ENCODE measurements at regions not wholly inside any gene's neighbourhood (a gene's known extent, or its start where the extent isn't known, plus 50 kb on each side); places are given as distances from the start of the nearest gene placed in this dataset.

DNA sequence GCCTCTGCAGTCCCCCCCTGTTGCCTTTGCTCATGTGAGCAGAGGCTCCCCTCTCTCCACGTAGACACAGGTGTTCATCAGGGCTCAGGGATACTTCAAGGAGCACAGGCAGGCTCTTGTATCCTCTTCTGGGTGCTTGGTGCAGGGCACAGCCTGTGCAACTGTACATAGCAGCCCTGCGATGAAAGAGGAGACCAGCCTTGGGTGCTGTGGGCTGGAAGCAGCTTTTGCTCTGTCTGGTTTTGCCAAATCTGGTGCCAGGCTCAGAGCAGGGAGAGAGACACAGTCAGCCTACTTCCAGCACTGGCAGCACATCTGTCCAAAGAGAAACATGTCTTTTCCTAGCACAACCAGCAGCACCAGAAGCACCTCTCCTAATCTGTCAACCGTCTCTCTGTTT lies 132.1 kb downstream of the ETS2 start:
- TF ChIP-seq, protein P1, sequence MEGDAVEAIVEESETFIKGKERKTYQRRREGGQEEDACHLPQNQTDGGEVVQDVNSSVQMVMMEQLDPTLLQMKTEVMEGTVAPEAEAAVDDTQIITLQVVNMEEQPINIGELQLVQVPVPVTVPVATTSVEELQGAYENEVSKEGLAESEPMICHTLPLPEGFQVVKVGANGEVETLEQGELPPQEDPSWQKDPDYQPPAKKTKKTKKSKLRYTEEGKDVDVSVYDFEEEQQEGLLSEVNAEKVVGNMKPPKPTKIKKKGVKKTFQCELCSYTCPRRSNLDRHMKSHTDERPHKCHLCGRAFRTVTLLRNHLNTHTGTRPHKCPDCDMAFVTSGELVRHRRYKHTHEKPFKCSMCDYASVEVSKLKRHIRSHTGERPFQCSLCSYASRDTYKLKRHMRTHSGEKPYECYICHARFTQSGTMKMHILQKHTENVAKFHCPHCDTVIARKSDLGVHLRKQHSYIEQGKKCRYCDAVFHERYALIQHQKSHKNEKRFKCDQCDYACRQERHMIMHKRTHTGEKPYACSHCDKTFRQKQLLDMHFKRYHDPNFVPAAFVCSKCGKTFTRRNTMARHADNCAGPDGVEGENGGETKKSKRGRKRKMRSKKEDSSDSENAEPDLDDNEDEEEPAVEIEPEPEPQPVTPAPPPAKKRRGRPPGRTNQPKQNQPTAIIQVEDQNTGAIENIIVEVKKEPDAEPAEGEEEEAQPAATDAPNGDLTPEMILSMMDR (conservative IDR thresholded peaks at IDR 0.05; ENCODE audit: low read depth, low read length) = no peak
- TF ChIP-seq, protein P2, sequence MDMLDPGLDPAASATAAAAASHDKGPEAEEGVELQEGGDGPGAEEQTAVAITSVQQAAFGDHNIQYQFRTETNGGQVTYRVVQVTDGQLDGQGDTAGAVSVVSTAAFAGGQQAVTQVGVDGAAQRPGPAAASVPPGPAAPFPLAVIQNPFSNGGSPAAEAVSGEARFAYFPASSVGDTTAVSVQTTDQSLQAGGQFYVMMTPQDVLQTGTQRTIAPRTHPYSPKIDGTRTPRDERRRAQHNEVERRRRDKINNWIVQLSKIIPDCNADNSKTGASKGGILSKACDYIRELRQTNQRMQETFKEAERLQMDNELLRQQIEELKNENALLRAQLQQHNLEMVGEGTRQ (IDR thresholded peaks at IDR 0.05; ENCODE audit: low read depth, low read length) = no peak
- TF ChIP-seq BHLHE40 (IDR thresholded peaks at IDR 0.05; ENCODE audit: low read depth, low read length) (no peak), POLR2A (IDR thresholded peaks at IDR 0.05; ENCODE audit: low read depth, low read length) (no peak), CEBPB (IDR thresholded peaks at IDR 0.05; ENCODE audit: low read depth, low read length) (no peak)
